HEK293T (cell line): ENCODE measurements at regions not wholly inside any gene's neighbourhood (a gene's known extent, or its start where the extent isn't known, plus 50 kb on each side); places are given as distances from the start of the nearest gene placed in this dataset.

Source experiments
- CTCF ChIA-PET: fragments of 350-600 bp; formaldehyde crosslinking; extraction: SDS; loops from one replicate; lab custom pipeline; 2021; ENCODE audit warnings: antibody characterized with exemption, inconsistent platforms; lab: Yijun Ruan, JAX
- POLR2A ChIA-PET: fragments of 350-600 bp; formaldehyde crosslinking; extraction: SDS; loops from one replicate; lab custom pipeline; 2020; ENCODE audit warnings: antibody characterized with exemption, inconsistent platforms; lab: Yijun Ruan, JAX
- DNase-seq: peaks from one replicate; pipeline ENCODE4 v3.0.0; 2012; ENCODE audit warnings: mixed read lengths; ENCODE audit errors: extremely low spot score
- ARNT ChIP-seq: fragments of 450-650 bp; IDR thresholded peaks from 2 replicates; pipeline ENCODE4 v1.6.1; 2017; ENCODE audit warnings: mild to moderate bottlenecking
- BHLHE40 ChIP-seq: fragments of 450-650 bp; IDR thresholded peaks from 2 replicates; pipeline ENCODE4 v1.6.1; 2016; ENCODE audit warnings: mild to moderate bottlenecking, moderate library complexity, borderline replicate concordance
- CTBP1 ChIP-seq: fragments of 450-650 bp; IDR thresholded peaks from 2 replicates; pipeline ENCODE4 v1.6.1; 2016; ENCODE audit warnings: borderline replicate concordance
- ELF4 ChIP-seq: fragments of 450-650 bp; IDR thresholded peaks from 2 replicates; pipeline ENCODE4 v1.6.1; 2017; ENCODE audit warnings: antibody characterized with exemption
- FOXA1 ChIP-seq: fragments of 450-650 bp; IDR thresholded peaks from 2 replicates; pipeline ENCODE4 v1.6.1; 2016; ENCODE audit warnings: mild to moderate bottlenecking
- FOXK2 ChIP-seq: fragments of 450-650 bp; IDR thresholded peaks from 2 replicates; pipeline ENCODE4 v1.6.1; 2016; ENCODE audit warnings: mild to moderate bottlenecking
- FOXM1 ChIP-seq: fragments of 450-650 bp; IDR thresholded peaks from 2 replicates; pipeline ENCODE4 v1.6.1; 2017; ENCODE audit warnings: mild to moderate bottlenecking, borderline replicate concordance
- HDGF ChIP-seq: fragments of 450-650 bp; IDR thresholded peaks from 2 replicates; pipeline ENCODE4 v1.6.1; 2017; ENCODE audit warnings: antibody characterized with exemption, borderline replicate concordance
- L3MBTL2 ChIP-seq: fragments of 450-650 bp; conservative IDR thresholded peaks from 2 replicates; pipeline ENCODE4 v1.6.1; 2016; ENCODE audit warnings: mild to moderate bottlenecking
- LEF1 ChIP-seq: fragments of 450-650 bp; IDR thresholded peaks from 2 replicates; pipeline ENCODE4 v1.6.1; 2017; ENCODE audit warnings: mild to moderate bottlenecking, borderline replicate concordance
- NFRKB ChIP-seq: fragments of 450-650 bp; IDR thresholded peaks from 2 replicates; pipeline ENCODE4 v1.6.1; 2016; ENCODE audit warnings: mild to moderate bottlenecking, moderate library complexity
- SP1 ChIP-seq: fragments of 450-650 bp; IDR thresholded peaks from 2 replicates; pipeline ENCODE4 v1.6.1; 2017
- SUZ12 ChIP-seq: fragments of 450-650 bp; IDR thresholded peaks from 2 replicates; pipeline ENCODE4 v1.6.1; 2016; ENCODE audit warnings: mild to moderate bottlenecking
- TARDBP ChIP-seq: fragments of 450-650 bp; IDR thresholded peaks from 2 replicates; pipeline ENCODE4 v1.6.1; 2016
- ZNF384 ChIP-seq: fragments of 450-650 bp; IDR thresholded peaks from 2 replicates; pipeline ENCODE4 v1.6.1; 2016
- TF ChIP-seq, protein P1 (sequence below): fragments of 450-650 bp; IDR thresholded peaks from 2 replicates; pipeline ENCODE4 v1.6.1; 2016

DNA sequence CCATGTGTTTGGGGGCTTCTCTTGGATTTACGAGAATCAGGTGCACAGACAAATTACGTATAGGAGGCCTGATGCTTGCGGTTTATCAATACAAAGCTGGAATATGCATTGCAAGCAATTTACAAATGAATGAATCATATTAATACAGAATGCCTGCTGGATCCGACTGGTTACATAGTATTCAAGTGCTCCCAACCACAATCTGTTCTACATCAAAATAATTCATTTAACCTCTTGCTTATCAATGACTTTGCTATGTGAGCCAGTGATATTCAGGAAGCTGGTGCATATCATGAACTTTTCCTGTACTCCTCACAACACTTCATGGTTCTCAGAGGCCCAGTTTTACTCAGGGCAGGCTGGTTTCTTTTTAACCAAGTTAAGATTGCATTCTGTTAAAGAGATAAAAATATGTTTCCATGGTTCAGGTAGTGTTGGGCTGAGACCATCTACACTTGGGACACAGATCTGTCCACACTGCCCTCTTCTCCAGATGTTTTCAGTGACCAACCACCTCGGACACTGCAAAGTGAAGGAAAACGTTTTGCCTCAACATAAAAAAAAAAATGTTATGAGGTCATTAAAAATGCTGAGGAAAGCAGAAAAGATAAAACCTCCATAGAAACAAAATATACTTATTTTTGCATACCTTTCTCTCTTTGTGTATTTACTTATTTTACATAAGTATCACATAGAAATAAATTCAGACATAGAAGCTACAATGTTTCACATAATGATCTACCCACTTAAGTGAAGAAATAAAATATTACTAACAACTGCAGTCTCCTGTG is 200.1 kb upstream of the VCX3A start:
- DNase-seq, result no peak
- ChIA-PET CTCF (no interaction called here), POLR2A (no interaction called here)
- TF ChIP-seq SUZ12, result no peak
- no peak for TF ChIP-seq FOXM1
- TF ChIP-seq NFRKB, result no peak
- no peak for TF ChIP-seq SP1
- no peak for TF ChIP-seq FOXK2
- no peak for TF ChIP-seq L3MBTL2
- TF ChIP-seq ELF4, result no peak
- TF ChIP-seq TARDBP, result no peak
- TF ChIP-seq ZNF384, result no peak
- TF ChIP-seq CTBP1, result no peak
- no peak for TF ChIP-seq LEF1
- TF ChIP-seq BHLHE40, result no peak
- TF ChIP-seq ARNT, result no peak
- TF ChIP-seq, protein P1, sequence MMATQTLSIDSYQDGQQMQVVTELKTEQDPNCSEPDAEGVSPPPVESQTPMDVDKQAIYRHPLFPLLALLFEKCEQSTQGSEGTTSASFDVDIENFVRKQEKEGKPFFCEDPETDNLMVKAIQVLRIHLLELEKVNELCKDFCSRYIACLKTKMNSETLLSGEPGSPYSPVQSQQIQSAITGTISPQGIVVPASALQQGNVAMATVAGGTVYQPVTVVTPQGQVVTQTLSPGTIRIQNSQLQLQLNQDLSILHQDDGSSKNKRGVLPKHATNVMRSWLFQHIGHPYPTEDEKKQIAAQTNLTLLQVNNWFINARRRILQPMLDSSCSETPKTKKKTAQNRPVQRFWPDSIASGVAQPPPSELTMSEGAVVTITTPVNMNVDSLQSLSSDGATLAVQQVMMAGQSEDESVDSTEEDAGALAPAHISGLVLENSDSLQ, result no peak
- no peak for TF ChIP-seq FOXA1
- TF ChIP-seq HDGF, result no peak

DNA sequence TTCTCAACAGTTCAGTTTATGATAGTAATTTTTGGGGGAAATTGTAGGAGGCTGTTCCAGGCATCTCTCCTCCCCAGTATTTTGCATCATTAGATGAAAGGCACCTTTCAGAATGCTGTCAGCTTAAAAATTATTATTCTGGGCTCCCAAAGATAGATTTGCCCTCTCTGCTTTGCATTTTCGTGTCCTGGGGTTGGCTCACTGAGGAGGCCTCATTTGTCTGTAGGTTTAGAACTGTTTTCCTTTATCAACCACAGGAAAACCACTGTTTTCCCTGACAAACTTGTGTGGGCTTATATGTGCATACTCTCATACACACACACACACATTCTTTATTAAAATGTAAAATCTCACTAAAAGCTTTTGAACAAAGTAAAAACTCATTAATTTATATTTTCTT is 197.2 kb upstream of the VCX3A start:
- no peak for TF ChIP-seq FOXA1
- TF ChIP-seq, protein P1, result no peak
- no peak for TF ChIP-seq SP1
- no peak for TF ChIP-seq SUZ12
- TF ChIP-seq ARNT, result no peak
- TF ChIP-seq TARDBP, result no peak
- TF ChIP-seq CTBP1, result no peak
- TF ChIP-seq BHLHE40, result no peak
- no peak for TF ChIP-seq L3MBTL2
- TF ChIP-seq NFRKB, result no peak
- TF ChIP-seq ELF4, result no peak
- no peak for TF ChIP-seq FOXK2
- ChIA-PET CTCF (no interaction called here), POLR2A (no interaction called here)
- no peak for DNase-seq

DNA sequence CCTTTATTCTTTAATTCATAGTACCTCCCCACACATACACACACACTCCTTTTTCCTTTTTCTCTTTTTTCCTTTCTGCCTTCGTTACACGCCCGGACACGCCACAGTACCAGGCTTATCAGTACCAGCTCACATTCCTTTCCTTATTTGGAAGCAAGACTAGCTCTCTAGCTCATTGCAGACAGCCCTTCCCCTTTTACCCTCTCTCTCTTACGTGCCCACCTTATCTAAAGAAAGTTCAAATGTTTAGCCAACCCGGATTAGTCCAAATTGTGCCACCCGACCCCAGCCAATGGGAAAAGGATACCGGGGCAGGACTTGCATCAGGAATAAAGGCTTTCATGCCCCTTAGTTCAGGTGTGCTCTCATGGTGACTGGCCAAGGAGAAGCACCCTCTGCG is 194.7 kb upstream of the VCX3A start:
- POLR2A ChIA-PET, result no interaction called here
- CTCF ChIA-PET, result no interaction called here
- DNase-seq, result no peak

DNA sequence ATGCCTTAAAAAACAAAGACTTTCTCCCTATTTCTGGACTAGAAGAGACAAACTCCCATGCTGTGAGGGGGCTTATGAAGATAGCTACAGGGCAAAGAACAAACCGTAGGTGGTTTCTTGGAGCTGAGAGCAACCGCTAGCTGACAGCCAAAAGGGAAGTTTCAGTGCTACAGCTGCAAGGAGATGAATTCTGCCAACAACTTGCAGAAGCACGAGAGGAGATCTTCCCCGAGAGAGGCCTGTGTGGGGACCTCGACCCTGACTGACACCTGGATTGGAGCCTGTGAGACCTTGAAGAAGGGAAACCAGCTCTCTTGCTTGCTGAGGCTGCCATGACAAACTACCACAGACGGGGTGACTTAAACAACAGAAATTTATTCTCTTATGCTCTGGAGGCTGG is 183.8 kb upstream of the VCX3A start:
- DNase-seq, result no peak
- ChIA-PET POLR2A (no interaction called here), CTCF (no interaction called here)
- no peak for TF ChIP-seq BHLHE40

More for the DNA sequence above, 194.7 kb upstream of the VCX3A start:
- TF ChIP-seq SP1 (no peak), TARDBP (no peak), FOXA1 (no peak), SUZ12 (no peak), FOXM1 (no peak), L3MBTL2 (no peak), HDGF (no peak), CTBP1 (no peak), ARNT (no peak), ELF4 (no peak), ZNF384 (no peak), FOXK2 (no peak), BHLHE40 (no peak), NFRKB (no peak), LEF1 (no peak)
- TF ChIP-seq, protein P1, result no peak

DNA sequence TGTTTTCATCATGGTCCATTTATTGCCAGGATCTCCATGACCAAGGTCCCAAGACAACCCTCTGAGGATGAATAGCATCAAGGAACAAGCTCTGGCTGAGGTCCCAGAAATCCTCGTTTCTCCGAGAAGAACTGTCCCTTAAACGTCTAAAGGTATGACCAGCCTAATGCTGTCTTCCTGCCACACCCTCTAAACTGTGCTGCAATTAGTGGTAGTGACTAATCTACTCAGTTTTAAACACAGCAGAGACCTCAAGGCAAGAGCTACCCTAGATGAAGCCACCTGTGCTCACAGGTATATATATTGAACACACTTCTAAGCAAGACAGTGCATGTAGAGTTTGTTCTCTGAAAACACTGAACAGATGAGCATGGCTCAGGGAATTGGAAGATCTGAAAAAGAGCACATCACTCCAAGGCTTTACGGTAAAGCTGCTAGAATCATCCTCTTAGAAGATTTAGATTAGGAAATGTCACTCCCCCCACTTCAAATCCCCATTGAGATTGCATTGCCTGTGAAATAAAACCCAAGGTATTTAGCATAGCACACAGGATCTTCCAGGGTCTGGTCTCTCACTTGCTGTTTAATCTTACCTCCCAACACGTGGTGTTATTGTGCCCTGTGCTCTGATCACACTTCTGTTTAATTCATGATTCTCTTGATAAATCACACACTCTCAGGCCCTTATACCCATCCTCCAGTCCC is 173.9 kb upstream of the VCX3A start:
- POLR2A ChIA-PET, result no interaction called here
- TF ChIP-seq, protein P1, result no peak
- no peak for TF ChIP-seq ZNF384
- TF ChIP-seq TARDBP, result no peak
- no peak for TF ChIP-seq FOXA1
- no peak for TF ChIP-seq FOXM1
- no peak for TF ChIP-seq SUZ12
- TF ChIP-seq FOXK2, result no peak
- TF ChIP-seq NFRKB, result no peak
- TF ChIP-seq BHLHE40, result no peak
- TF ChIP-seq ARNT, result no peak
- TF ChIP-seq CTBP1, result no peak
- no peak for TF ChIP-seq HDGF

More for the DNA sequence above, 173.9 kb upstream of the VCX3A start:
- CTCF ChIA-PET, result no interaction called here
- DNase-seq, result no peak
